NCI-H446 (cell line): ENCODE measurements at regions not wholly inside any gene's neighbourhood (a gene's known extent, or its start where the extent isn't known, plus 50 kb on each side); places are given as distances from the start of the nearest gene placed in this dataset.

Experiments used
- DNase-seq, 2 experiments: peaks; one replicate each; lab custom pipeline; 2025; lab: John Stamatoyannopoulos, UW

- DNase-seq, result no peak
Observed at GRCh38 chr1:82762829-82763532, 962.2 kb downstream of the ADGRL2 start.

GRCh38 chr1:82759035-82759434 lies 958.3 kb downstream of the ADGRL2 start:
- DNase-seq, result no peak

- DNase-seq, result no peak
Observed at GRCh38 chr1:82755671-82756070, 954.9 kb downstream of the ADGRL2 start.

GRCh38 chr1:82755191-82755590 lies 954.5 kb downstream of the ADGRL2 start:
- no peak for DNase-seq

GRCh38 chr1:82752046-82752445 lies 951.3 kb downstream of the ADGRL2 start:
- DNase-seq, result no peak

GRCh38 chr1:82733645-82734044 lies 932.9 kb downstream of the ADGRL2 start:
- DNase-seq, result no peak

- DNase-seq, result no peak
Observed at GRCh38 chr1:82731216-82731615, 930.5 kb downstream of the ADGRL2 start.

- DNase-seq, result no peak
Observed at GRCh38 chr1:82728206-82728605, 927.5 kb downstream of the ADGRL2 start.

- no peak for DNase-seq
Observed at GRCh38 chr1:82724246-82724645, 923.5 kb downstream of the ADGRL2 start.

- DNase-seq, result no peak
Observed at GRCh38 chr1:82722608-82723007, 921.9 kb downstream of the ADGRL2 start.

- DNase-seq, result no peak
Observed at GRCh38 chr1:82721702-82722101, 921.0 kb downstream of the ADGRL2 start.

GRCh38 chr1:82718719-82719419 lies 918.1 kb downstream of the ADGRL2 start:
- no peak for DNase-seq

GRCh38 chr1:82710091-82710490 lies 909.4 kb downstream of the ADGRL2 start:
- DNase-seq, result no peak

GRCh38 chr1:82707681-82708080 lies 906.9 kb downstream of the ADGRL2 start:
- DNase-seq, result no peak

- no peak for DNase-seq
Observed at GRCh38 chr1:82706741-82707140, 906.0 kb downstream of the ADGRL2 start.

- no peak for DNase-seq
Observed at GRCh38 chr1:82704966-82705365, 904.2 kb downstream of the ADGRL2 start.

- DNase-seq, result no peak
Observed at GRCh38 chr1:82704393-82704792, 903.7 kb downstream of the ADGRL2 start.

GRCh38 chr1:82703951-82704350 lies 903.2 kb downstream of the ADGRL2 start:
- no peak for DNase-seq

GRCh38 chr1:82700476-82700875 lies 899.7 kb downstream of the ADGRL2 start:
- DNase-seq, result peak in 1 of 2 experiments; percentile 44

GRCh38 chr1:82697965-82698364 lies 897.2 kb downstream of the ADGRL2 start:
- no peak for DNase-seq

- no peak for DNase-seq
Observed at GRCh38 chr1:82695443-82695842, 894.7 kb downstream of the ADGRL2 start.

- no peak for DNase-seq
Observed at GRCh38 chr1:82690411-82690810, 889.7 kb downstream of the ADGRL2 start.

- DNase-seq, result no peak
Observed at GRCh38 chr1:82689217-82689616, 888.5 kb downstream of the ADGRL2 start.

- DNase-seq, result no peak
Observed at GRCh38 chr1:82686774-82687173, 886.0 kb downstream of the ADGRL2 start.
